ENCODE measurements at regions not wholly inside any gene's neighbourhood (a gene's known extent, or its start where the extent isn't known, plus 50 kb on each side); places are given as distances from the start of the nearest gene placed in this dataset.

DNA sequence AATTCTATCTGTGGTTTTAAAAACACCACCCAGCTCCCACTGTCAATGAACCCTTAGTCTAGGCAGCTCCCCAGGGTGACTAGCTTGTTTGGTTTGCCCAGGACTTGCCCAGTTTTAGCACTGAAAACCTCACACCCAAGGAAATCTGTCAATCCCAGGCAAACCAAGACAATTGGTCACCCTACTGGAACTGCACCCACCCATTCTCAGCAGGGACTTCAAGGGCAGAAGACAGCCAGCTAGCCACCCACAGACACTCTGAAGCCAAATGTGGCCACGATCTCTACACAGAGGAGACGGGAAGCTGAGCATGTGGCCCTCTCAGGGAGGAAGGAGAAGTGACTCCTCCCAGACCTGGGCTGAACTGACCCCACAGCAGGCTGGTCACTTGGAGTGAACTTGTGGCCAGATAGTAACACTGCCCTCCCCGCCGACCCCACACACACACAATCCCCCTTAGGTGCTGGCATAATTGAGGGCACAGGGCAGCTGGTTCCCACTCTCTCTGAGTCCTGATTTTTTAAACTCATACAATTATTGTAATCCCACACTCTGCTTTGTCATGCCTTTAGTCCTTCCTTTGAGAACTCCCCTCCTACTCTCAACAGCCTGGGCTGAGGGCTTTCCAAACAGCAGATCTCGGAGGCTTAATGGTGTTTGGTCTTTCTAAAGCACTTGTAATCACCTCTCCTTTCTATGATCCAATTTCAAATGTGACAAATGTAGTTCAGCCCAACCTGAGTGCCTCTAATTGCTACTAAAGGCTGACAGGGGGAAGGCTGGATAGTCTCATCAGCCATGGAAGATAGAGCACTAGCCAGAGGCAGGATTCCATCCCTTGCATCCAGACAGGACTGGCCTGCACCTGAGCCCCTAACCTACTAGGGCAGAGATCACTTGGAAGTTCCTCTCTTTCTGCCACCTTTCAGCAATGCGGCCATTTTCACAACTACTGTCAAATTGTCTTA is 74.7 kb upstream of the DRD2 start:
- TF ChIP-seq GATA3 (IDR thresholded peaks at IDR 0.05; ENCODE audit: low read depth, low read length): no peak
- peak; percentile 43 for TF ChIP-seq GATA2 (IDR thresholded peaks at IDR 0.05; ENCODE audit: low read depth, low read length)

Measured in SH-SY5Y (cell line).